ENCODE measurements at regions not wholly inside any gene's neighbourhood (a gene's known extent, or its start where the extent isn't known, plus 50 kb on each side); places are given as distances from the start of the nearest gene placed in this dataset.

- no peak for TF ChIP-seq CTCF (IDR thresholded peaks at IDR 0.05)
- no peak for TF ChIP-seq POLR2A (IDR thresholded peaks at IDR 0.05; ENCODE audit: low read length)
- TF ChIP-seq FOSL2 (IDR thresholded peaks at IDR 0.05), result no peak
- no peak for TF ChIP-seq FOSL2 (CRISPR knock-in tag; IDR thresholded peaks at IDR 0.05)
- TF ChIP-seq JUNB (IDR thresholded peaks at IDR 0.05), result no peak
- no peak for TF ChIP-seq SMC3 (IDR thresholded peaks at IDR 0.05)
- no peak for TF ChIP-seq NPAS2 (CRISPR knock-in tag; IDR thresholded peaks at IDR 0.05; ENCODE audit: borderline replicate concordance)
- TF ChIP-seq MAX (IDR thresholded peaks at IDR 0.05), result no peak
These were observed 349.5 kb downstream of the EPHA7 start for GRCh38 chr6:93069856-93070255.
